ENCODE measurements at regions not wholly inside any gene's neighbourhood (a gene's known extent, or its start where the extent isn't known, plus 50 kb on each side); places are given as distances from the start of the nearest gene placed in this dataset.

DNA sequence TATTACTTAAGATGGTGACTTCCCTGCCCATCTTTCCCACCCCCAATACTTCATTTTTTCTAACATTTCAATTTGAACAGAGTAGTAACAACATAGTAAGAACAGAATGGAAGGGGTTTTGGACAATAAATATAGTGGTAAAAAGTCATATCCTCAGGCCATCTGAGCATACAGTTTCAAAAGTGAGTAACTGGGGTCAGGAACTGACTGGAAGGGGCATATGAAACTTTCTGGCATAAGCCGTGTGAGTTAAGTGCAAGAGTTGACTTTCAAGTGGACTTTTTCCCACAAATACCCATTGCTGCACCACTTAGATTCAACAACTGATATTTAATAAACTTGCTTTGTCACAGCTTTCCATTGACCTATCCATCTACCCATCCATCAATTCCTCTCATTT lies 153.5 kb upstream of the IL12A start:
- TF ChIP-seq, protein P1, sequence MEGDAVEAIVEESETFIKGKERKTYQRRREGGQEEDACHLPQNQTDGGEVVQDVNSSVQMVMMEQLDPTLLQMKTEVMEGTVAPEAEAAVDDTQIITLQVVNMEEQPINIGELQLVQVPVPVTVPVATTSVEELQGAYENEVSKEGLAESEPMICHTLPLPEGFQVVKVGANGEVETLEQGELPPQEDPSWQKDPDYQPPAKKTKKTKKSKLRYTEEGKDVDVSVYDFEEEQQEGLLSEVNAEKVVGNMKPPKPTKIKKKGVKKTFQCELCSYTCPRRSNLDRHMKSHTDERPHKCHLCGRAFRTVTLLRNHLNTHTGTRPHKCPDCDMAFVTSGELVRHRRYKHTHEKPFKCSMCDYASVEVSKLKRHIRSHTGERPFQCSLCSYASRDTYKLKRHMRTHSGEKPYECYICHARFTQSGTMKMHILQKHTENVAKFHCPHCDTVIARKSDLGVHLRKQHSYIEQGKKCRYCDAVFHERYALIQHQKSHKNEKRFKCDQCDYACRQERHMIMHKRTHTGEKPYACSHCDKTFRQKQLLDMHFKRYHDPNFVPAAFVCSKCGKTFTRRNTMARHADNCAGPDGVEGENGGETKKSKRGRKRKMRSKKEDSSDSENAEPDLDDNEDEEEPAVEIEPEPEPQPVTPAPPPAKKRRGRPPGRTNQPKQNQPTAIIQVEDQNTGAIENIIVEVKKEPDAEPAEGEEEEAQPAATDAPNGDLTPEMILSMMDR (IDR thresholded peaks at IDR 0.05; ENCODE audit: poor library complexity, severe bottlenecking) = no peak
- TF ChIP-seq, protein P2, sequence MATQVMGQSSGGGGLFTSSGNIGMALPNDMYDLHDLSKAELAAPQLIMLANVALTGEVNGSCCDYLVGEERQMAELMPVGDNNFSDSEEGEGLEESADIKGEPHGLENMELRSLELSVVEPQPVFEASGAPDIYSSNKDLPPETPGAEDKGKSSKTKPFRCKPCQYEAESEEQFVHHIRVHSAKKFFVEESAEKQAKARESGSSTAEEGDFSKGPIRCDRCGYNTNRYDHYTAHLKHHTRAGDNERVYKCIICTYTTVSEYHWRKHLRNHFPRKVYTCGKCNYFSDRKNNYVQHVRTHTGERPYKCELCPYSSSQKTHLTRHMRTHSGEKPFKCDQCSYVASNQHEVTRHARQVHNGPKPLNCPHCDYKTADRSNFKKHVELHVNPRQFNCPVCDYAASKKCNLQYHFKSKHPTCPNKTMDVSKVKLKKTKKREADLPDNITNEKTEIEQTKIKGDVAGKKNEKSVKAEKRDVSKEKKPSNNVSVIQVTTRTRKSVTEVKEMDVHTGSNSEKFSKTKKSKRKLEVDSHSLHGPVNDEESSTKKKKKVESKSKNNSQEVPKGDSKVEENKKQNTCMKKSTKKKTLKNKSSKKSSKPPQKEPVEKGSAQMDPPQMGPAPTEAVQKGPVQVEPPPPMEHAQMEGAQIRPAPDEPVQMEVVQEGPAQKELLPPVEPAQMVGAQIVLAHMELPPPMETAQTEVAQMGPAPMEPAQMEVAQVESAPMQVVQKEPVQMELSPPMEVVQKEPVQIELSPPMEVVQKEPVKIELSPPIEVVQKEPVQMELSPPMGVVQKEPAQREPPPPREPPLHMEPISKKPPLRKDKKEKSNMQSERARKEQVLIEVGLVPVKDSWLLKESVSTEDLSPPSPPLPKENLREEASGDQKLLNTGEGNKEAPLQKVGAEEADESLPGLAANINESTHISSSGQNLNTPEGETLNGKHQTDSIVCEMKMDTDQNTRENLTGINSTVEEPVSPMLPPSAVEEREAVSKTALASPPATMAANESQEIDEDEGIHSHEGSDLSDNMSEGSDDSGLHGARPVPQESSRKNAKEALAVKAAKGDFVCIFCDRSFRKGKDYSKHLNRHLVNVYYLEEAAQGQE (IDR thresholded peaks at IDR 0.05; ENCODE audit: borderline replicate concordance) = no peak

Measured in neural cell (in vitro differentiated cells).